AG04449 (cell line): ENCODE measurements at regions not wholly inside any gene's neighbourhood (a gene's known extent, or its start where the extent isn't known, plus 50 kb on each side); places are given as distances from the start of the nearest gene placed in this dataset.

Experiments used
- CTCF ChIA-PET: fragments of 350-600 bp; formaldehyde crosslinking; extraction: SDS; loops from one replicate; lab custom pipeline; 2021; ENCODE audit warnings: antibody characterized with exemption; lab: Yijun Ruan, JAX
- POLR2A ChIA-PET: fragments of 400-600, 350-600 bp; formaldehyde crosslinking; extraction: SDS; loops from one replicate; lab custom pipeline; 2020; ENCODE audit warnings: antibody characterized with exemption, inconsistent platforms; lab: Yijun Ruan, JAX
- DNase-seq: peaks from one replicate; pipeline ENCODE4 v3.0.0-alpha.2; 2010; ENCODE audit warnings: low read depth, low spot score
- H3K4me3 ChIP-seq: 2 replicates; pipeline ENCODE4 v1.5.1; 2011; ENCODE audit warnings: low read depth, mild to moderate bottlenecking, control low read depth, low read length
- TF ChIP-seq, protein P1 (sequence below): IDR thresholded peaks from one replicate; pipeline ENCODE4 v1.5.1; 2011; ENCODE audit warnings: mild to moderate bottlenecking, moderate library complexity, low read length, control low read depth, inconsistent platforms; ENCODE audit not compliant: insufficient read depth; ENCODE audit errors: missing control alignments

DNA sequence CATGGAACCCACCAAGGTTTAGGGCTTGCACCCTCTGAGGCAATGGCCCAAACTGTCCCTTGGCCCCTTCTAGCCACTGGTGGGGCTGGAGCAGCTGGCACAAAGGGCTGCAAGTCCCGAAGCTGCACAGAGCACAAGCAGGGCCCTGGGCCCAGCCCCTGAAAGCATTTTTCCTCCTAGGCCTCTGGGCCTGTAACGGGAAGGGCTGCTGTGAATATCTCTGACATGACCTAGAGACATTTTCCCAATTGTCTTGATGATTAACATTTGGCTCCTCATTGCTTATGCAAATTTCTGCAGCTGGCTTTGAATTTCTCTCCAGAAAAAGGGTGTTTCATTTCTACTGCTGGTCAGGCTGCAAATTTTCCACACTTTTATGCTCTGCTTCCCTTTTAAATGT lies 151.5 kb upstream of the CADPS start:
- H3K4me3 ChIP-seq = no peak overlapping the region
- CTCF ChIA-PET = no interaction called here
- DNase-seq = no peak
- TF ChIP-seq, protein P1, sequence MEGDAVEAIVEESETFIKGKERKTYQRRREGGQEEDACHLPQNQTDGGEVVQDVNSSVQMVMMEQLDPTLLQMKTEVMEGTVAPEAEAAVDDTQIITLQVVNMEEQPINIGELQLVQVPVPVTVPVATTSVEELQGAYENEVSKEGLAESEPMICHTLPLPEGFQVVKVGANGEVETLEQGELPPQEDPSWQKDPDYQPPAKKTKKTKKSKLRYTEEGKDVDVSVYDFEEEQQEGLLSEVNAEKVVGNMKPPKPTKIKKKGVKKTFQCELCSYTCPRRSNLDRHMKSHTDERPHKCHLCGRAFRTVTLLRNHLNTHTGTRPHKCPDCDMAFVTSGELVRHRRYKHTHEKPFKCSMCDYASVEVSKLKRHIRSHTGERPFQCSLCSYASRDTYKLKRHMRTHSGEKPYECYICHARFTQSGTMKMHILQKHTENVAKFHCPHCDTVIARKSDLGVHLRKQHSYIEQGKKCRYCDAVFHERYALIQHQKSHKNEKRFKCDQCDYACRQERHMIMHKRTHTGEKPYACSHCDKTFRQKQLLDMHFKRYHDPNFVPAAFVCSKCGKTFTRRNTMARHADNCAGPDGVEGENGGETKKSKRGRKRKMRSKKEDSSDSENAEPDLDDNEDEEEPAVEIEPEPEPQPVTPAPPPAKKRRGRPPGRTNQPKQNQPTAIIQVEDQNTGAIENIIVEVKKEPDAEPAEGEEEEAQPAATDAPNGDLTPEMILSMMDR = no peak
- POLR2A ChIA-PET = no interaction called here

DNA sequence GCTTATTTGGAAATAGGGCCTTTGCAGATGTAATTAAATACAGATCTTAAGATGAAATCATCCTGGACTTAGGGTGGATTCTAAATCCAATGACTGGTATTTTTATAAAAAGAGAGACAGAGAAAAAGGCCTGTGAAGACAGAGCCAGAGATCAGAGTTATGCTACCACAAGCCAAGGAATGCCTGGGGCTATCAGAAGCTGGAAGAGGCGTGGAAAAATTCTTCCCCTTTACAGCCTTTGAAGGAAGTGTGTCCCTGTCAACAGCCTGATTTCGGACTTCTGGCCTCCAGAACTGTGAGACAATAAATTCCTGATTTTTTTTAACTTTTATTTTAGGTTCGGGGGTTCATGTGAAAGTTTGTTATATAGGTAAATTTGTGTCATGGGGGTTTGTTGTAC lies 154.1 kb upstream of the CADPS start:
- TF ChIP-seq, protein P1 = no peak
- no peak overlapping the region for H3K4me3 ChIP-seq
- CTCF ChIA-PET = no interaction called here
- POLR2A ChIA-PET = no interaction called here
- DNase-seq = no peak

DNA sequence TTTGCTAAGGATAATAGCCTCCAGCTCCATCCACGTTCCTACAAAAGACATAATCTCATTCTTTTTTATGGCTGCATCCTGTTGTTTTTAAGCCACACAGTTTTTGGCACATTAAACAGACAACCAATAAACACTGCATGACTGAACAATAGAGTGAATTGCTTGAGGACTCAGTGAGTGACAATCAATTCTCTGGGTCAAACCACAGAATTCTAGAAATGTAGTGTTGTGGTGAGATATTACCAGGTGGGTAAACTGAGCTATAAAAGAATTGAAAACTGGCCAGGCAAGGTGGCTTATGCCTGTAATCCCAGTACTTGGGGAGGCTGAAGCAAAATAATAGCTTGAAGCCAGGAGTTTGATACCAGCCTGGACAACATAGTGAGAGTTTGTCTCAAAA lies 154.7 kb upstream of the CADPS start:
- H3K4me3 ChIP-seq = no peak overlapping the region
- CTCF ChIA-PET = no interaction called here
- POLR2A ChIA-PET = no interaction called here

DNA sequence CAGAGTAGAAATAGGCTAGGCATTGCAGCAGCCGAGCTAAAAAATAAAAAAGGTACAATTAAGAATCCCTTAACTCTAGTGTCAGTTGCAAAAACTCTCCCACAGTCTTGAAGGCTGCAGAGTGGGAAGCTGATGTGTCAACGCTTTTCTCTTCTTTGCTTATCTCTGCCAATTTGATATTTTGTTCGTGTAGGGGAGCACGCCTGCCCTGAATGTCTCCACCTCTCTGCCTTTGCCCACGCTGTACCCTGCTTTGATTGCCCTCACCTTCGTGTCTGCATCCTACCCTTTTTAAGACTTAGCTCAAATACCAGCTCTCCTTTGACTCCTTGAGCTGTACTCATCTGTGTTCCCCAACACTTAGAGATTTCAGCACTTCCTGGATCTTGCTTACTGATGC lies 155.4 kb upstream of the CADPS start:
- ChIA-PET POLR2A (no interaction called here), CTCF (no interaction called here)
- TF ChIP-seq, protein P1 = no peak
- no peak for DNase-seq
- no peak overlapping the region for H3K4me3 ChIP-seq

More for the DNA sequence above, 154.7 kb upstream of the CADPS start:
- TF ChIP-seq, protein P1 = no peak
- DNase-seq = no peak

DNA sequence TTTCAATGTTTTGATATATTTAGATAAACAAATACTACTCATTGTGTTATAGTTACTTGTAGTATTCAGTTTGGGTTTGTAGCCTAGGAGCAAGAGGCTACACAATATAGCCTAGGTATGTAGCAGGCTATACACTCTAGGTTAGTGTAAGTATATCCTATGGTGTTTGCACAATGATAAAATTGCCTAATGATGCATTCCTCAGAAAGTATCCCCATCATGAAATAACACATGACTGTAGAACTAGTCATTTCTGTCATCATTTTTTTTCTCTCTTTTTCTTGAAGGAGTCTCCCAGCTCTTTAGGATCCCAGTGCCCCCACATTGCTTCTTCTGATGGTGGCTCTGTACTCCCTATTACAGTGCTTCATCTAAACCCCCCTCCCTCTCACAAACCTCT lies 157.7 kb upstream of the CADPS start:
- CTCF ChIA-PET = no interaction called here
- H3K4me3 ChIP-seq = no peak overlapping the region
- POLR2A ChIA-PET = no interaction called here
- DNase-seq = no peak
- TF ChIP-seq, protein P1 = no peak

DNA sequence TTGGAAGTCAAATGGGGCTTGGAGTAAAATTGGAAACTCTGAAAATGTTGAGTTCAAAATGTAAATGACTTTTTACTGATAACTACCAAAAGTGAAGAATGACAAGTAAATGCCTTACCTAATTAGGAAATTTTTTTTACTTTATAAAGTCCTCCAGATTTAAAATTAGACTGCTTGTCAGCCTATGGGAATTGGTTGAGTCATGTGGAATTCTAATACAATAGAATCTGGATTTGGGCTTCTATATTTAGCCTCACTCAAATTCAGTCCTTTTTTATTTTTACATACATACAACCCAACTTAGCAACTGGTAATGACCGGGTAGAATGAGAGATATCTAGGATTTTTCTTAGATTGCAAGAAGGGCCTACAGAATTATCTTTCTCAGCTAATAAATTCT lies 158.9 kb upstream of the CADPS start:
- DNase-seq = no peak
- ChIA-PET CTCF (no interaction called here), POLR2A (no interaction called here)
- H3K4me3 ChIP-seq = no peak overlapping the region
- TF ChIP-seq, protein P1 = no peak

DNA sequence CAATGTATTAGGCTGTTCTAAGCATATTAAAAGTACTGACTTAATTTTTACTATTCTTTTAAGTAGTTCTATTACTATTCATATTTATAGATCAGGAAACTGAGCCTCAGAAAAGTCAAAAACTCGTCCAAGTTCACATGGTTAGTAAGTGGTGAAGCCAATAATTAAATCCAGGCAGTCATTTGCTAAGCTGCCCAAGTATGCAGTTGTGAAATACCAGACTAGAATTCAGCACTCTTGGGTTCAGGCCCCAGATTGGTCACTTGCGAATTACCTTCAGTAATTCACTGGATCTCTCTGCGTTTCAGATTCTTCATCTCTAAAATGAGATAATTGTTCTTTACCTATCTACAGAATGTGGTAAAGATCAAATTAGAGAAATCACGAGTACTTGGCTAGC lies 161.9 kb upstream of the CADPS start:
- POLR2A ChIA-PET = no interaction called here
- no peak overlapping the region for H3K4me3 ChIP-seq
- TF ChIP-seq, protein P1 = no peak
- CTCF ChIA-PET = no interaction called here
- no peak for DNase-seq
